AG09309 (cell line): ENCODE measurements at regions not wholly inside any gene's neighbourhood (a gene's known extent, or its start where the extent isn't known, plus 50 kb on each side); places are given as distances from the start of the nearest gene placed in this dataset.

Source experiments
- DNase-seq: peaks from one replicate; pipeline ENCODE4 v3.0.0-alpha.2; 2010; ENCODE audit warnings: low read depth
- H3K4me3 ChIP-seq: 2 replicates; pipeline ENCODE4 v1.5.1; 2011; ENCODE audit warnings: mild to moderate bottlenecking, low read depth, low read length, moderate library complexity; ENCODE audit not compliant: control insufficient read depth
- TF ChIP-seq, protein P1 (sequence below): IDR thresholded peaks from 2 replicates; pipeline ENCODE4 v1.5.1; 2011; ENCODE audit warnings: mild to moderate bottlenecking, low read depth, low read length, inconsistent platforms; ENCODE audit not compliant: insufficient read depth, control insufficient read depth; ENCODE audit errors: missing control alignments

DNA sequence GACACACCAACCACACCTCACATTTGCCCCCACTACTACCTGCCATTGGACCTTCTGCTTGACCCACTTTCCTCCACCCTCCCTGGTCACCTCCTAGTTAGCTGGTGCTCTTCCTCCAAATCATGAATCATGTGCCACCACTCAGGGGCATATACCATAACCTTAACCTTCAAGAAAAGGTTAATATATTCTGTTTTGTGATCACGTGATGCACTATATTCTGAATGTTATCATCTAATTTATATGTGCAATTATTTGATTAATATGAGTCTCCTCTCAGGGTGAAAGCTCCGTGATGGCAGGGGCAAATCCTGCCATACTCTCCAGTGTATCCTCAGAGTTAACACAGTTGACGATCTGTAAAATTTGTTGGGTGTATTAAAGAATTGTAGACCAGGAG, 635.5 kb downstream of the XPNPEP1 start:
- TF ChIP-seq, protein P1, sequence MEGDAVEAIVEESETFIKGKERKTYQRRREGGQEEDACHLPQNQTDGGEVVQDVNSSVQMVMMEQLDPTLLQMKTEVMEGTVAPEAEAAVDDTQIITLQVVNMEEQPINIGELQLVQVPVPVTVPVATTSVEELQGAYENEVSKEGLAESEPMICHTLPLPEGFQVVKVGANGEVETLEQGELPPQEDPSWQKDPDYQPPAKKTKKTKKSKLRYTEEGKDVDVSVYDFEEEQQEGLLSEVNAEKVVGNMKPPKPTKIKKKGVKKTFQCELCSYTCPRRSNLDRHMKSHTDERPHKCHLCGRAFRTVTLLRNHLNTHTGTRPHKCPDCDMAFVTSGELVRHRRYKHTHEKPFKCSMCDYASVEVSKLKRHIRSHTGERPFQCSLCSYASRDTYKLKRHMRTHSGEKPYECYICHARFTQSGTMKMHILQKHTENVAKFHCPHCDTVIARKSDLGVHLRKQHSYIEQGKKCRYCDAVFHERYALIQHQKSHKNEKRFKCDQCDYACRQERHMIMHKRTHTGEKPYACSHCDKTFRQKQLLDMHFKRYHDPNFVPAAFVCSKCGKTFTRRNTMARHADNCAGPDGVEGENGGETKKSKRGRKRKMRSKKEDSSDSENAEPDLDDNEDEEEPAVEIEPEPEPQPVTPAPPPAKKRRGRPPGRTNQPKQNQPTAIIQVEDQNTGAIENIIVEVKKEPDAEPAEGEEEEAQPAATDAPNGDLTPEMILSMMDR = no peak
- no peak overlapping the region for H3K4me3 ChIP-seq
- DNase-seq = no peak

DNA sequence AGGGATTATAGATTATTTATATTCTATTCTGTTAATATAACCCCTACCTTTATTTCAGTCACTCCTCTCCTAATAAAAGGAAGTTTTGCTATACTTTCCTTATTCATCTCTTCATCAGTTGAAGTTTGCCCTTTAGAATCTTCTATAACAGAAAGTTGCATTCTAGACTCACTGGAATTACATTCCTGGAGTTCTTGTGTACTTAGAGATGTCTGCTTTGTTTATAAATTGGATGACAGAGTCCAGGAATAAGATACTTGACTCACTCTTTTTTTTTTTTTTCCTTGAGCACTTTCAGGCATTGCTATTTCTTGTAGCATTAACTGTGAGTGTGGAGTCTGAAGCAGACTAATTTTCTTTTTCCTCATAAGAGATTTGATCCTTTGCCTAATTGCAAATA, 640.8 kb downstream of the XPNPEP1 start:
- TF ChIP-seq, protein P1 = no peak
- H3K4me3 ChIP-seq = no peak overlapping the region
- no peak for DNase-seq

- H3K4me3 ChIP-seq = no peak overlapping the region
- TF ChIP-seq, protein P1 = no peak
- no peak for DNase-seq
Measured at GRCh38 chr10:109281347-109281746, 642.0 kb downstream of the XPNPEP1 start.

DNA sequence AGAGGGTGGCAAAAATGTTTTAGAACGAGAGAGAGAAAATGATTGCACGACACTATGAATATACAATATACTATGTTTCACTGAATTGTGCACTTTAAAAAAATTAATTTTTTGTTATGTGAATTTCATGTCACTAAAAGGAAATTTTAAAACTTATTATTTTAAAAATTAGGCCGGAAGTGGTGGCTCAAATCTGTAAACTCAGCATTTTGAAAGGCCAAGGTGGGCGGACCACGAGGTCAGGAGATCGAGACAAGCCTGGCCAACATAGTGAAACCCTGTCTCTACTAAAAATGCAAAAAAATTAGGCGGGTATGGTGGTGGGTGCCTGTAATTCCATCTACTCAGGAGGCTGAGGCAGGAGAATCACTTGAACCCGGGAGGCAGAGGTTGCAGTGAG, 642.5 kb downstream of the XPNPEP1 start:
- TF ChIP-seq, protein P1 = no peak
- H3K4me3 ChIP-seq = no peak overlapping the region
- no peak for DNase-seq

GRCh38 chr10:109277456-109277855, 645.9 kb downstream of the XPNPEP1 start:
- no peak overlapping the region for H3K4me3 ChIP-seq
- TF ChIP-seq, protein P1 = no peak
- DNase-seq = no peak

DNA sequence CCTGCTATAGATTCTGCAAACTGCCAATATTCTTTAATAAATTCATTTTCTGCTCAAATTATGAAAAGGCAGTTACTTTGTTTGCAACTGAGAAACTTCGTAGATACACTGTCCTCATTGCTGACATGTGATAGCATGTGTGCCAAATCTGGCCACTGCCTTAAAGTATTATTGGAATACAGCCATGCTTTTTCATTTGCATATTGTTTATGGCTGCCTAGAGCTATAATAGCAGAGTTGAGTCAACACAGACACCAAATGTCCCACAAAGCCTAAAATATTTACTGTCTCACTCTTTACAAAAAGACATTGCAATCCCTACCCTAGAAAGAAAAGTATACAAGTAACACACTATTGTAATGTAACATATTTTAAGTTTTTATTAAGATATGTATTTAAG, 647.4 kb downstream of the XPNPEP1 start:
- TF ChIP-seq, protein P1 = no peak

GRCh38 chr10:109274681-109275080, 648.6 kb downstream of the XPNPEP1 start:
- no peak for DNase-seq
- no peak overlapping the region for H3K4me3 ChIP-seq
- TF ChIP-seq, protein P1 = no peak

More for the DNA sequence above, 647.4 kb downstream of the XPNPEP1 start:
- no peak overlapping the region for H3K4me3 ChIP-seq
- DNase-seq = no peak
